ENCODE measurements at regions not wholly inside any gene's neighbourhood (a gene's known extent, or its start where the extent isn't known, plus 50 kb on each side); places are given as distances from the start of the nearest gene placed in this dataset.
"Not testable (repeated sequence)": the region's sequence is repeated elsewhere in the genome, so short reads cannot be mapped to it uniquely, and the experiment has no call there.

DNA sequence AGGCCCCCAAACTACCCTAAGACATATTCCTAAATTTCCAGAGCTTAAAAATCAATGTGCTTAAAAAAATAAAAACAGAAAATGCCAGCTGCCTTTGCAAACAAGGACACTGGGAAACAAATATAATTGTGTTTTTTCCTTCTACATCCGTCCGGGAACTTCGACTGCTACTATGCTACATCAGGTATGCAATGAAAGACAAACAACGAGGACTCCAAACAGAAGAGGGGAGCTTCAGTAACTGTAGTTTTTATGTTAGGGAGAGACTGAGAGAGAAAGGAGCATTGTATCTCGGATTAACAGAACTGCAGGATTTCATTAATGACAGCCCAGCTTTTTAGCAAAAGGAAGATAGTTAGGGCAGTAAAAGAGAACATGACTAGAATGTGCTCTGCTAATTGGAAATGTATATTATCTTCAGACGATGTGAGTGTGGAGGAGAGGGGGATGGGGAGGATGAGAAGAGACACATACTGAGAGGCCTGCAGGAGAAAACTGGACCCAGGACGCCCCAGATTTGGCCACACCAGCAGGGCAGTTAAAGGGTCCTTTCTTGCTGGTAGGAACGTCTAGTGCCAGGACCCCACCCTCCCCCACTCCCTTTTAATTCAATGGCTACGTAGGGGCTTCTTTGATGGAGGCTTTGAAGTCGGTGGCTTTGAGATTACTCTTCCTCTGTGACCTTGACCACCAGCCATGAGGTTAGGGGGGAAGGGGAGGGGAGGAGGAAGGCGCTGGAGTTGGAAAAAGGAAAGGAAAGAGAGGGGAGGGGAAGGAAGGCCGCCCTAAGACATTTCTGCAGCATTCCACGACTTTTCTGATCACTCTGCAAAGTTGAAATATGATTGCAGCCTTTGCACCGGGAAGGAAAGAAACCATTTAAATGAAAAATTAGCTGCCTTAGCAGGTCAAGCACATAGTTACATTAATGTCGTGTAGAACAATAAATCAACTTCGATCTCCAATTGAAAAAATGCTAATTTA lies 187.1 kb downstream of the BLID start:
- intact Hi-C loops (cut with DNase I) = no loop called here
- ATAC-seq = peak in 1 of 2 donors; percentile 40

DNA sequence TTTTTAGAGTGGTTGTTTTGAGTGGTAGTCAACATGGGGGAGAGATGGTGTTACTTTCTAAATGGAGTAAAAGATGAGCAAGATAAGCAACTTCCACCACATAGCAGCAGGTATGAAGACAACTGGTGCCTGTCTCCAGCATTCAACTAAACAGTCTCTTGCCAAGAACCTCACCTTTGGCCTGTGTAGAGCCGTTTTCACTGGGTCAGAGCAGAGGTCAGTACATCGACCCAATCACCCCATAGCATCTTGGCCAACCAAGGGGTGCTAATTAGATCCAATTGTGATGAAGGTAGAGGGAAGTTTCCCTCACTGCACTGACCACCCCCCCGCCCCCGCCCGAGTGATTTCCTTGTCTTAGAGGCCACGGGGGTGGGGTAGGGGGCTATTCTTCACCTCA lies 188.2 kb downstream of the BLID start:
- no peak for DNase-seq
- no peak for ATAC-seq
- intact Hi-C loops (cut with DNase I) = no loop called here

More for the DNA sequence above, 187.1 kb downstream of the BLID start:
- no peak for DNase-seq

GRCh38 chr11:121927097-121927785 lies 188.8 kb downstream of the BLID start:
- intact Hi-C loops (cut with DNase I) = no loop called here
- no peak for ATAC-seq
- DNase-seq = no peak

GRCh38 chr11:121924191-121924590 lies 191.8 kb downstream of the BLID start:
- DNase-seq = no peak
- no peak for ATAC-seq
- intact Hi-C loops (cut with DNase I) = no loop called here

GRCh38 chr11:121917482-121917881 lies 198.5 kb downstream of the BLID start:
- ATAC-seq = no peak

GRCh38 chr11:121914508-121915059 lies 201.4 kb downstream of the BLID start:
- DNase-seq (no peak), ATAC-seq (peak in 1 of 2 donors; percentile 43)
- intact Hi-C loops (cut with DNase I) = no loop called here

More at GRCh38 chr11:121917482-121917881, 198.5 kb downstream of the BLID start:
- DNase-seq = no peak
- intact Hi-C loops (cut with DNase I) = no loop called here

DNA sequence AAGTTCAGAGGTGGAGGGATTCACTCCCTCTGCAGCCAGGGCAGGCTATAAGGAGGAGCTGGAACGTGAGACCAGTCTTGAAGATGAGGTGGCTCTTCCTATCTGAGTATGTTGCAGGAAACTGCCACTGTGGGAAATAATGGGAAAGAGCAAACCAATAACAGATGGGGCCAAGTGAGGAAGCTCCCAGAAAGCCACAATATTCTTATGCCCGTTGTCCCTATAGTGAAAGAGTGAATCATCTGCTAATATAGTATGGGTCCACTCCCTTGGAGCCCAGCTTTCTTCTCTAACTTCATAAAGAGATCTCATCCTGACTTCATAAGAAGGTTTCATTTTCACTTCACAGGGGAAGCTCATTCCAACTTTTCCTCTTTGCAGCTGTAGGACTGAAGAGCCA lies 206.4 kb downstream of the BLID start:
- ATAC-seq = no peak
- intact Hi-C loops (cut with DNase I) = no loop called here

DNA sequence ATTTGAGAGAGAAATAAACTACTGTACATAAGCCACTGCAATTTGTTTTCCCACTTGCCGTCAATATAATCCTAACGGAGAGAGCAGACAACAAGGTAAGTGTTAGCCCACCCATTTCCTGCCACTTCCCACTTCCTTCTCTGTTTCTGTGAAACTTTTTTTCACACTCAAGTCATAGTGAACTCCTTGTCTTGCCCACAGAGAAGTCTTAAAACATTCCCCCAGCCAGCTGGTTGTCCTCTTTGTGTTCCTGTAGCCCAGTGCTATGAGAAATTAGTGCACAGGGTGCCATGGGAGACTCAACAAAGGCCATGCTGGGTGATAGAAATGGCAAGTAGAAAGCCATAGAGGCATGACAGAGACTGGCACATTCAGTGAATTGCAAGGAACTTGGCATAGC lies 208.6 kb downstream of the BLID start:
- DNase-seq (no peak), ATAC-seq (no peak)
- intact Hi-C loops (cut with DNase I) = no loop called here

More for the DNA sequence above, 206.4 kb downstream of the BLID start:
- no peak for DNase-seq

DNA sequence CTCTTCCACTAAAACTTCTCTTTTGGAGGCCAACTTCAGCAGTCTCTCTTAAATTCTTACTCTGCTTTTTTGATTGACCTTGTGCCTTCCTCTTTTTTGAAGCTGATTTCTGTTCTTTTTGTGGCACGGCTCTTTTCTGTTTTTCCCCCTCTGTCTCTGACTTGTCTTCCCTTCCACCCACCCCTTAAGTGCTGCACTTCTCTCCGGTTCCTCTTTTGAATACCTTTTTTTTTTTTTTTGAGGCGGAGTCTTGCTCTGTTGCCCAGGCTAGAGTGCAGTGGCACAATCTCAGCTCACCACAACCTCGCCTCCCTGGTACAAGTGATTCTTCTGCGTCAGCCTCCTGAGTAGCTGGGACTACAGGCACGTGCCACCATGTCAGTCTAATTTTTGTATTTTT lies 211.9 kb downstream of the BLID start:
- no peak for DNase-seq
- ATAC-seq = peak in 1 of 2 donors; percentile 66
- intact Hi-C loops (cut with DNase I) = no loop called here

GRCh38 chr11:121901886-121902285 lies 214.1 kb downstream of the BLID start:
- intact Hi-C loops (cut with DNase I) = no loop called here
- DNase-seq (no peak), ATAC-seq (no peak)

DNA sequence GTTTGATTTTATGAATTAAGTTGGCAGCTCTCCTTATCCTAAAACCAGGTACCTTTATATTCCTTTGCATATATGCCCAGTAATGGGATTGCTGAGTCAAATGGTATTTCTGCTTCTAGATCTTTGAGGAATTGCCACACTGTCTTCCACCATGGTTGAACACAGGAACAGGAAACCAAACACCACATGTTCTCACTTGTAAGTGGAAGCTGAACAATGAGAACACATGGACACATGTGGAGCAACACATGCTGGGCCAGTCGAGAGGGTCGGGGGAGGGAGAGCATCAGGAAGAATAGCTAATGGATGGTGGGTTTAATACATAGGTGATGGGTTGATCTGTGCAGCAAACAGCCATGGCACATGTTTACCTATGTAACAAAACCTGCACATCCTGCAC lies 214.6 kb downstream of the BLID start:
- intact Hi-C loops (cut with DNase I); DNase-seq; ATAC-seq: not testable (repeated sequence)

DNA sequence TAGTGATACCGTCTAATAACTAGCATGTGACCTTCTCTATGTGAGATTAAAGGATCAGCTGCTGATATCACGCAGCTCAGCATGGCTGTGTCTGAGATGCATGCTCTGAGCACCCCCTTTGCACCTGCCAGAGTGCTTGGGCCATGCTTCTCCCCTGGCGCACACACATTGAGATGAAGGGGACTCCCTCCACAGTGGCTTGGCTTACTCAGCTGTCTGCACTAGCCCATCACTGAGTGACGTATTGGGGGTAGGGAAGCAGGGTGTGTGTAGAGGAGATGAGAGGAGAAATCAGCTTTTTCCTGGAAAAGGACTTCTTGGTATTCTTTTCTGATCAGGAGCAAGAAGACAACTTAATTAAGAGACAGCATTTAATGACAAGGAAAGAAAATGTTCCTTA lies 216.5 kb downstream of the BLID start:
- ATAC-seq (peak in 1 of 2 donors; percentile 65), DNase-seq (no peak)
- intact Hi-C loops (cut with DNase I) = no loop called here

DNA sequence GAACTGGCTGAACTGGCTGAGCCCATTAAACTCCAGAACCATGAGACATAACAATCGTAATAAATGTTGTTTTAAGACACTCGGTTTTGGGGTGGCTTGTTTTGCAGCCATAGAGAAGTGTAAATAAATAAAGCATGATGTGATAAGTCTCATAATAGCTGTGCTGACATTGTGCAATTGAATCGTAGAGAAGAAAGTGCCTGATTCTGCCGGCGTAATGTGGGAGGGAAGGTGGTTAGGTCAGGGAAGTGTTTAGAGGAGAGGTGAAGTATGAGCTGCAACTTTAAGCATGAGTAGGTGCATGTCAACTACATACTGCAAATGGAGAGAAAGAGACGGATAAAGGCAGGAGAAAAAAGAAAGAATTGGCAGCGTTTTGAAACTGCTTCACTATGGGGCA lies 217.1 kb downstream of the BLID start:
- ATAC-seq (peak in 1 of 2 donors; percentile 82), DNase-seq (no peak)
- intact Hi-C loops (cut with DNase I) = no loop called here

DNA sequence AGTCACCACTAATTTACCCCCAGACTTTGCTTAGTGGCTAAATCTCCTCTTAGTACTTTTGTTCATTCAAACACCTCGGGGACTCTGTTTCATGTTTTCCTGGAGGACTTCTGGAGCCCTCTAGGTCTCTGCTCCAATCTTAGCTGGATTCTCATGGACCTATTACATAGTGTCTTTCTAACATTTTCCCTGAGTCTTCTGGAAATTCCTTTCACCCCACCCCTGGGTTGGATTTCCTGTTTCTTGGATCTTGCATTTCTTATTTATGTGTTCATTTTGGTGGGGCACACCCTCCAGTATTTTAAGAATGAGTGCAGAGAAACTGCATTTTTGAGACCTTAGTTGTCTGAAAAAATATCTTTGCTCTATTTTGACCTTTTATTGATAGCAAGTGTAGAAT lies 220.1 kb downstream of the BLID start:
- no peak for DNase-seq
- intact Hi-C loops (cut with DNase I) = no loop called here
- ATAC-seq = peak in 1 of 2 donors; percentile 9

DNA sequence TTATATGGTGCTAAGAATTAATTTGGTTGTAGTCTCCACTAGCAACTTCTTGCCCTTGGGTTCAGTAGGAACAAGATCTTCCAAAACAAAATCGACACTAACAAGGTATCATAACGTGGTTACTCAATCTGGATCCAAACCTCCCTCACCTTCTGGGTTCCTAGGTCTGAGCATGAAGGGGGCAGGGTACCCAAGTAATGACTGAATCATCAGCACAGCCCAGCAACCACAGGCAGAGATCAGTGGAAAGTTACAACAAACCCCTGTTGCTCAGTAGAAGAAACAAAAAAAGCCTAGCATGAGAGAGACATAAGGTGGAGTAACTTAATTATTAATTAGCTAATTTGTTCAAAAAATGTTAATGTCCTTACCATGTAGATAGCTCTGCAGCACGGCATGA lies 221.4 kb downstream of the BLID start:
- DNase-seq (no peak), ATAC-seq (peak in 1 of 2 donors; percentile 39)
- intact Hi-C loops (cut with DNase I) = no loop called here

GRCh38 chr11:121892863-121893262 lies 223.2 kb downstream of the BLID start:
- ATAC-seq = no peak
- intact Hi-C loops (cut with DNase I) = no loop called here
- DNase-seq = no peak

- ATAC-seq (no peak), DNase-seq (peak; percentile 62)
- intact Hi-C loops (cut with DNase I) = no loop called here
Observed at GRCh38 chr11:121892131-121892681, 223.8 kb downstream of the BLID start.

GRCh38 chr11:121890946-121891515 lies 225.0 kb downstream of the BLID start:
- ATAC-seq (peak in 1 of 2 donors; percentile 5), DNase-seq (no peak)
- intact Hi-C loops (cut with DNase I) = no loop called here

- intact Hi-C loops (cut with DNase I) = no loop called here
- DNase-seq = no peak
Observed at GRCh38 chr11:121890377-121890776, 225.6 kb downstream of the BLID start.

More at GRCh38 chr11:121890377-121890776, 225.6 kb downstream of the BLID start:
- peak; percentile 18 to 69 for ATAC-seq

Measured in left cardiac atrium (tissue), 4 donors.